ENCODE measurements at regions not wholly inside any gene's neighbourhood (a gene's known extent, or its start where the extent isn't known, plus 50 kb on each side); places are given as distances from the start of the nearest gene placed in this dataset.

- TF ChIP-seq CTCF (IDR thresholded peaks at IDR 0.05) (no peak), POLR2AphosphoS5 (IDR thresholded peaks at IDR 0.05; ENCODE audit: low read depth, low read length) (no peak), SIN3A (IDR thresholded peaks at IDR 0.05; ENCODE audit: borderline replicate concordance, insufficient read depth, low read depth, low read length) (no peak), TCF7L2 (IDR thresholded peaks at IDR 0.05; ENCODE audit: low read depth, low read length) (no peak)
- TF ChIP-seq, protein P1, sequence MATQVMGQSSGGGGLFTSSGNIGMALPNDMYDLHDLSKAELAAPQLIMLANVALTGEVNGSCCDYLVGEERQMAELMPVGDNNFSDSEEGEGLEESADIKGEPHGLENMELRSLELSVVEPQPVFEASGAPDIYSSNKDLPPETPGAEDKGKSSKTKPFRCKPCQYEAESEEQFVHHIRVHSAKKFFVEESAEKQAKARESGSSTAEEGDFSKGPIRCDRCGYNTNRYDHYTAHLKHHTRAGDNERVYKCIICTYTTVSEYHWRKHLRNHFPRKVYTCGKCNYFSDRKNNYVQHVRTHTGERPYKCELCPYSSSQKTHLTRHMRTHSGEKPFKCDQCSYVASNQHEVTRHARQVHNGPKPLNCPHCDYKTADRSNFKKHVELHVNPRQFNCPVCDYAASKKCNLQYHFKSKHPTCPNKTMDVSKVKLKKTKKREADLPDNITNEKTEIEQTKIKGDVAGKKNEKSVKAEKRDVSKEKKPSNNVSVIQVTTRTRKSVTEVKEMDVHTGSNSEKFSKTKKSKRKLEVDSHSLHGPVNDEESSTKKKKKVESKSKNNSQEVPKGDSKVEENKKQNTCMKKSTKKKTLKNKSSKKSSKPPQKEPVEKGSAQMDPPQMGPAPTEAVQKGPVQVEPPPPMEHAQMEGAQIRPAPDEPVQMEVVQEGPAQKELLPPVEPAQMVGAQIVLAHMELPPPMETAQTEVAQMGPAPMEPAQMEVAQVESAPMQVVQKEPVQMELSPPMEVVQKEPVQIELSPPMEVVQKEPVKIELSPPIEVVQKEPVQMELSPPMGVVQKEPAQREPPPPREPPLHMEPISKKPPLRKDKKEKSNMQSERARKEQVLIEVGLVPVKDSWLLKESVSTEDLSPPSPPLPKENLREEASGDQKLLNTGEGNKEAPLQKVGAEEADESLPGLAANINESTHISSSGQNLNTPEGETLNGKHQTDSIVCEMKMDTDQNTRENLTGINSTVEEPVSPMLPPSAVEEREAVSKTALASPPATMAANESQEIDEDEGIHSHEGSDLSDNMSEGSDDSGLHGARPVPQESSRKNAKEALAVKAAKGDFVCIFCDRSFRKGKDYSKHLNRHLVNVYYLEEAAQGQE (IDR thresholded peaks at IDR 0.05; ENCODE audit: insufficient read depth in 1 of 2, low read depth in 2 of 2, low read length in 1 of 2): no peak
These were observed 111.2 kb upstream of the KIF26B start for GRCh38 chr1:245043611-245043940.
